VCaP (cell line): ENCODE measurements at regions not wholly inside any gene's neighbourhood (a gene's known extent, or its start where the extent isn't known, plus 50 kb on each side); places are given as distances from the start of the nearest gene placed in this dataset.

ENCODE experiments used
- H3K27ac ChIP-seq: fragments of 450-650 bp; 2 replicates; pipeline ENCODE4 v1.5.1; 2017
- TF ChIP-seq, protein P1 (sequence below): fragments of 450-650 bp; conservative IDR thresholded peaks from 2 replicates; pipeline ENCODE4 v1.5.1; 2017; ENCODE audit warnings: mild to moderate bottlenecking, moderate library complexity

DNA sequence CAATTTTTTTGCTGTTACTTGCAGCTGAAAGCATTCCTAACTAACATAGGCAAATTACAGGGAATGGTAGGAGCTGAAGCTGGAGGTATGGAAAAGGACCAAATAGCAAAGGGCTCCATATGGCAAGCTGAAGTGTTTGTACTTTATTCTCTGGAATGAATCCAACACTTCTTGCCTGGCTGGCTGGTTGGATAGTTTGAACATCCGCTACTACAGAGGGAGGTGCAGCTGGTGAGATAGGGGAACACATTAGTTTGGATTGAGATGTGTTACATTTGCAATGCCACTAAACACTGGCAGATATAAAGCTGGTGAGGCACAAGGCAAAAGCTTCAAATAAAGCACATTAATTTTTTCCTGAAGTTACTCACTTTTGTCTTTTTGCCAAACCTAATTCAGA, 291.5 kb downstream of the SP3 start:
- TF ChIP-seq, protein P1, sequence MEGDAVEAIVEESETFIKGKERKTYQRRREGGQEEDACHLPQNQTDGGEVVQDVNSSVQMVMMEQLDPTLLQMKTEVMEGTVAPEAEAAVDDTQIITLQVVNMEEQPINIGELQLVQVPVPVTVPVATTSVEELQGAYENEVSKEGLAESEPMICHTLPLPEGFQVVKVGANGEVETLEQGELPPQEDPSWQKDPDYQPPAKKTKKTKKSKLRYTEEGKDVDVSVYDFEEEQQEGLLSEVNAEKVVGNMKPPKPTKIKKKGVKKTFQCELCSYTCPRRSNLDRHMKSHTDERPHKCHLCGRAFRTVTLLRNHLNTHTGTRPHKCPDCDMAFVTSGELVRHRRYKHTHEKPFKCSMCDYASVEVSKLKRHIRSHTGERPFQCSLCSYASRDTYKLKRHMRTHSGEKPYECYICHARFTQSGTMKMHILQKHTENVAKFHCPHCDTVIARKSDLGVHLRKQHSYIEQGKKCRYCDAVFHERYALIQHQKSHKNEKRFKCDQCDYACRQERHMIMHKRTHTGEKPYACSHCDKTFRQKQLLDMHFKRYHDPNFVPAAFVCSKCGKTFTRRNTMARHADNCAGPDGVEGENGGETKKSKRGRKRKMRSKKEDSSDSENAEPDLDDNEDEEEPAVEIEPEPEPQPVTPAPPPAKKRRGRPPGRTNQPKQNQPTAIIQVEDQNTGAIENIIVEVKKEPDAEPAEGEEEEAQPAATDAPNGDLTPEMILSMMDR = no peak
- no peak overlapping the region for H3K27ac ChIP-seq

DNA sequence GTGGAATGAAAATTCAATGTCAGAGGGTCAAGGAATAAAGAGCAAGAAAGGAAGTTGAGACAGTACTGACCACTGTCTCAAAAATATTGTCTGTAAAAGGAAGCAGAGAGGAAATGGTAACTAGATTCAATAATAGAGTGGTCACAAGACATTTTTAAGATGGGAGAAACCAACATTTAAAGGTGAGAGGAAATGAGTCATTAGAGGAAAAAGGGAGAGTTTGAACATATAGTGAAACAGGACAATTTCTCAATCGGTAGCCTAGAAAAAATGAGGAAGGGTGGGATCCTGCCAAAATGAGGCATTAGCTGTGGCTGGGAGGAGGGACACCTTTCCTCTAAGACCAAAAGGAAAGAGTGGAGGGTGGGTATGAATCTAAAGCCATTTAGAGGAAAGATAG, 288.5 kb downstream of the SP3 start:
- TF ChIP-seq, protein P1 = no peak
- H3K27ac ChIP-seq = no peak overlapping the region

DNA sequence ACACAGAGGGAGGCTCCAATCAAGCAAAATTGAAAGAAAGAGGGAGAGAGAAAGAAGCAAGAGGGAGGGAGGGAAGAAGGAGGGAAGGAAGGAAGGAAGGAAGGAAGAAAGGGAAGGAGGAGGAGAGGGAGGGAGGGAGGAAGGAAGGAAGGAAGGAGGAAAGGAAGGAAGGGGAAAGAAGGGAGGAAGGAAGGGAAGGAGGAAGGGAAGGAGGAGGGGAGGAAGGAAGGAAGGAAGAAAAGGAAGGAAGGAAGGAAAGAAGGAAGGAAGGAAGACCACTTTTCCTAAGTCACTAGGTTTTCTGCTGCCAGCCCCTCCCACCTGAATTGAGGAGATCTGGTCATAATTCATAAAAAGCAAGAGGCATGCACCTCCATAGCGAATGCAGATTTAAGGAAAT, 287.0 kb downstream of the SP3 start:
- no peak overlapping the region for H3K27ac ChIP-seq
- TF ChIP-seq, protein P1 = no peak

DNA sequence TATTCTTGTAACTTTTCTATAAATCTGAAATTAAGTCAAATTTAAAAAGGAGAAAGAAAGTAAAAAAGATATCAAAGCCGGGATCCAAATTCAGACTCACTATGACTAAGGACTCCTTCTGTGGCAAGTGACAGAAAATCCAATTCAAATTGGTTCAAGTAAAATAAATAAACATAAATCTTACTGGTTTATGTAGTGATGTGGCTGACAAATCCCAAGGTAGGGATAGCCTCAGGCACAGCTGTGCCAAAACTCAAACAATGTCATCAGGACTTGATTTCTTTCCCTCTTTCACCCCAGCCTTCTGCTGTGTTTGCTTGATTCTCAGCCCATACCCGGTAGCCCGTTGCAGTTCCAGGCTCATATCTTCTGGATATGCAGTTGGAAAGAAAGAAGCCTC, 284.6 kb downstream of the SP3 start:
- H3K27ac ChIP-seq = no peak overlapping the region
- TF ChIP-seq, protein P1 = no peak

DNA sequence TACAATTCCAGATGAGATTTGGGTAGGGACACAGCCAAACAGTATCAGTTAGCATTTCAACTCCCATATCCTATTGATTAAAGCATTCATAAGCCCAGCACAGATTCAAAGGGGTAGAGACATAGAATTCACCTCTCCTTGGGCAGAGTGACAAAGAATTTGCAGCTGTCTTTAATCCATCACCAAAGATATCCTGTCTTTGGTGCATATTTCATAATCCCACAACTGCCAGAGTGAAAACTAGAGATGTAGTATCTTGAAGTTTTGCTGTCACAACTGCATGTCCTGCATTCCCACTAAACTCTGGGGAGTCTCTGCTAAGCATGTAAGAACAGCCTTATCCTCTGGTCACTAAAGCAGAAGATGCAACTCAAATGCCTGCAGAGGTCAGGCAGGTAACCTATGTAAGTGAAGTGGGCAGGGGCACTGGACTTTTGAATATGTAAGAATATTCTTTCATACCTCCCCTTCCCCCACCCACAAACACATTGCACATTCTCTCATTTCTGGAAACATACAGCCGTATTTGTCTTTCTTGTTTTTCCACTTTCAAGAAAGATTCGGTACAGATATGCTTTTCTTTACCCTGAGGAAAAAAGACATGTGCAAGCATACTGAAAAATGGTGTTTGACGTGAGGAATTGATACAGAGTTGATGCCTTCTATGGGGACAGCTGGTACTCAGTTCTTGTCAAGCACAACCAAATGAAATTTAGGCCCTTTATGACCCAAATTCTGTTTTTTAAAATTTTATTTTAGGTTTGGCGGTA, 283.1 kb downstream of the SP3 start:
- TF ChIP-seq, protein P1 = no peak
- no peak overlapping the region for H3K27ac ChIP-seq

DNA sequence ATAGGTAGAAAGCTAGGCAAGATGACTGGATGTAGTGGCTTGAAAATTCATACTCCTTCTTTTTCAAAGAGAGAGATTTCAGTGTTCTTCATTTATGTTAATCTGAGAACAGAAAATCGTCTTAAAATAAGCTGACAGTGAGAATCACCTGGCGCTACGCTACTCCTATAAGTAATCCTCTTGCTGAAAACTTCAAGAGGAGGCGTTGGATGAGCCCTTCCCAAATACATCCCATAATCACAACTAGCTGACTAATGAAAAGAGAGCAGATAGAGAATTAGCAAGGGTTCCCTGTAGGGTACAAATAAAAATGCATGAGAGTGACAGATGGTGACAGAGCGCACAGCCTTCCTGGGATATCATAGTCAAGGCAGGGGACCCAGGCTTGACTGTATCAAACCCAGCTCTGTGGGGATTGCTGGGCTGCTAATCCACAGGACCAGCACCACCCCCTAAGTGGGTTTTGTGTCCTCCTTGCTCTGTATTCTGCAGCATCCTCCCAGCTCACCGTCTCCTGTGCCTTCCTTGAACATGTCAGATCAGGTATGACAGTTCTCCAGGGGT, 280.2 kb downstream of the SP3 start:
- TF ChIP-seq, protein P1 = no peak

DNA sequence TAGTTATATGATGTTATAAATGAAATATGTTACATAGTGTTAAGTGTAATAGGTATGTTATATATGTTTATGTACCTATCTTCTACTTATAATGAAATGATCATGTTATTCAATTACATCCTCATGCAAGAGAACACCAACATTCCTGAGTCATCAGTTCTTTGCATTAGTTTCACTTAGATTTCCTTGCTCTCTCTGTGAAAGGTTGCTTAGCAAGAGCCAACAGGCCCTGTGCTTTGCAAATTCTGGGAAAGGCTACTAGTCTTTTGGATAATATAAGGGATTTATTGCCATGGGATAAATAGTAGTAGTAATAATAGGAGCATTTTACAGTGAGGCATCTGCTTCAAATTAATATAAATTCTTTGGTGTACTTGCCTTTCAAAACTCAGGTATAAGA, 274.8 kb downstream of the SP3 start:
- TF ChIP-seq, protein P1 = no peak
- H3K27ac ChIP-seq = no peak overlapping the region

More for the DNA sequence above, 280.2 kb downstream of the SP3 start:
- no peak overlapping the region for H3K27ac ChIP-seq
